ENCODE measurements at regions not wholly inside any gene's neighbourhood (a gene's known extent, or its start where the extent isn't known, plus 50 kb on each side); places are given as distances from the start of the nearest gene placed in this dataset.

DNA sequence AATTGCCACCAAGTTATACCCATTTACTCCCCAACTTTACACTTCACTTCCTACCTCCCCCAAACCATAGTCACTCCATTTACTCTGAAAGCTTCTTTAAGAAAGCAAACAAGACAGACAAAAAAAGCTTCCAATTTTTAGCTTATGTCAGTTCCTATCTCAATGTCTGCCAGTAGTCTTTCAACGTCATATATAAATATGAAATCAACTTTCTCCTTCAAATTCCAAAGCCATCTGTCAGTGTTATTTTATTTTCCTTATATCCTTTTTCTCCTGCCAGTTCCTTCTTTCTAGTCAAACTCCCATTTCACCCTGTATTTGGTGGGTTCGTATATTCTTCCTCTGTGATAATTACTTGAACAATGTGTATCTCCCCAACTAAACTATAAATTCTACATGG lies 85.8 kb upstream of the CMC1 start:
- TF ChIP-seq, protein P1, sequence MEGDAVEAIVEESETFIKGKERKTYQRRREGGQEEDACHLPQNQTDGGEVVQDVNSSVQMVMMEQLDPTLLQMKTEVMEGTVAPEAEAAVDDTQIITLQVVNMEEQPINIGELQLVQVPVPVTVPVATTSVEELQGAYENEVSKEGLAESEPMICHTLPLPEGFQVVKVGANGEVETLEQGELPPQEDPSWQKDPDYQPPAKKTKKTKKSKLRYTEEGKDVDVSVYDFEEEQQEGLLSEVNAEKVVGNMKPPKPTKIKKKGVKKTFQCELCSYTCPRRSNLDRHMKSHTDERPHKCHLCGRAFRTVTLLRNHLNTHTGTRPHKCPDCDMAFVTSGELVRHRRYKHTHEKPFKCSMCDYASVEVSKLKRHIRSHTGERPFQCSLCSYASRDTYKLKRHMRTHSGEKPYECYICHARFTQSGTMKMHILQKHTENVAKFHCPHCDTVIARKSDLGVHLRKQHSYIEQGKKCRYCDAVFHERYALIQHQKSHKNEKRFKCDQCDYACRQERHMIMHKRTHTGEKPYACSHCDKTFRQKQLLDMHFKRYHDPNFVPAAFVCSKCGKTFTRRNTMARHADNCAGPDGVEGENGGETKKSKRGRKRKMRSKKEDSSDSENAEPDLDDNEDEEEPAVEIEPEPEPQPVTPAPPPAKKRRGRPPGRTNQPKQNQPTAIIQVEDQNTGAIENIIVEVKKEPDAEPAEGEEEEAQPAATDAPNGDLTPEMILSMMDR (IDR thresholded peaks at IDR 0.05) = no peak
- no peak for TF ChIP-seq POLR2AphosphoS5 (IDR thresholded peaks at IDR 0.05; ENCODE audit: low read depth, low read length)
- TF ChIP-seq, protein P2, sequence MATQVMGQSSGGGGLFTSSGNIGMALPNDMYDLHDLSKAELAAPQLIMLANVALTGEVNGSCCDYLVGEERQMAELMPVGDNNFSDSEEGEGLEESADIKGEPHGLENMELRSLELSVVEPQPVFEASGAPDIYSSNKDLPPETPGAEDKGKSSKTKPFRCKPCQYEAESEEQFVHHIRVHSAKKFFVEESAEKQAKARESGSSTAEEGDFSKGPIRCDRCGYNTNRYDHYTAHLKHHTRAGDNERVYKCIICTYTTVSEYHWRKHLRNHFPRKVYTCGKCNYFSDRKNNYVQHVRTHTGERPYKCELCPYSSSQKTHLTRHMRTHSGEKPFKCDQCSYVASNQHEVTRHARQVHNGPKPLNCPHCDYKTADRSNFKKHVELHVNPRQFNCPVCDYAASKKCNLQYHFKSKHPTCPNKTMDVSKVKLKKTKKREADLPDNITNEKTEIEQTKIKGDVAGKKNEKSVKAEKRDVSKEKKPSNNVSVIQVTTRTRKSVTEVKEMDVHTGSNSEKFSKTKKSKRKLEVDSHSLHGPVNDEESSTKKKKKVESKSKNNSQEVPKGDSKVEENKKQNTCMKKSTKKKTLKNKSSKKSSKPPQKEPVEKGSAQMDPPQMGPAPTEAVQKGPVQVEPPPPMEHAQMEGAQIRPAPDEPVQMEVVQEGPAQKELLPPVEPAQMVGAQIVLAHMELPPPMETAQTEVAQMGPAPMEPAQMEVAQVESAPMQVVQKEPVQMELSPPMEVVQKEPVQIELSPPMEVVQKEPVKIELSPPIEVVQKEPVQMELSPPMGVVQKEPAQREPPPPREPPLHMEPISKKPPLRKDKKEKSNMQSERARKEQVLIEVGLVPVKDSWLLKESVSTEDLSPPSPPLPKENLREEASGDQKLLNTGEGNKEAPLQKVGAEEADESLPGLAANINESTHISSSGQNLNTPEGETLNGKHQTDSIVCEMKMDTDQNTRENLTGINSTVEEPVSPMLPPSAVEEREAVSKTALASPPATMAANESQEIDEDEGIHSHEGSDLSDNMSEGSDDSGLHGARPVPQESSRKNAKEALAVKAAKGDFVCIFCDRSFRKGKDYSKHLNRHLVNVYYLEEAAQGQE (IDR thresholded peaks at IDR 0.05; ENCODE audit: insufficient read depth in 1 of 2, low read depth in 2 of 2, low read length in 1 of 2) = no peak
- TF ChIP-seq TCF7L2 (IDR thresholded peaks at IDR 0.05; ENCODE audit: low read depth, low read length) = no peak
- no peak for TF ChIP-seq SIN3A (IDR thresholded peaks at IDR 0.05; ENCODE audit: borderline replicate concordance, insufficient read depth, low read depth, low read length)
